PC-9 (cell line): ENCODE measurements at regions not wholly inside any gene's neighbourhood (a gene's known extent, or its start where the extent isn't known, plus 50 kb on each side); places are given as distances from the start of the nearest gene placed in this dataset.

Experiments used
- BruUV-seq: library from RNA; stranded (reverse); fragments of 400-500 nt; replicated peaks from 2 replicates; lab custom pipeline; 2021; lab: Mats Ljungman, UMichigan
- CTCF ChIA-PET: fragments of 300-600 bp; sonication (Branson Sonifier 250); formaldehyde crosslinking; loops from one replicate; lab custom pipeline; 2022; ENCODE audit warnings: antibody characterized with exemption; lab: Charles Lee
- POLR2A ChIA-PET: fragments of 300-600 bp; sonication (Branson Sonifier 250); formaldehyde crosslinking; loops from one replicate; lab custom pipeline; 2022; ENCODE audit warnings: antibody characterized with exemption; ENCODE audit not compliant: unreplicated experiment; lab: Charles Lee
- DNase-seq, 2 experiments: peaks; one replicate each; pipeline versions ENCODE4 v3.0.0 to v3.0.0-alpha.2; 2015 to 2022; ENCODE audit warnings: mixed read lengths in 1 of 2
- H2AFZ ChIP-seq: fragments of 200-600 bp; sonication (generic); 2 replicates; pipeline ENCODE4 v1.8.1; 2017; ENCODE audit warnings: antibody characterized with exemption
- H3F3A ChIP-seq: fragments of 200-600 bp; sonication (generic); 2 replicates; pipeline ENCODE4 v1.8.1; 2017; ENCODE audit warnings: antibody characterized with exemption, mild to moderate bottlenecking, low read depth; ENCODE audit not compliant: insufficient read depth
- H3K27ac ChIP-seq: fragments of 200-600 bp; sonication (generic); 2 replicates; pipeline ENCODE4 v1.6.1; 2016; ENCODE audit warnings: mixed run types
- H3K27me3 ChIP-seq: fragments of 200-600 bp; sonication (generic); 2 replicates; pipeline ENCODE4 v1.6.1; 2016; ENCODE audit warnings: low read depth, mixed run types; ENCODE audit not compliant: insufficient read depth
- H3K36me3 ChIP-seq: fragments of 200-600 bp; sonication (generic); 2 replicates; pipeline ENCODE4 v1.6.1; 2016; ENCODE audit warnings: low read depth, mixed run types
- H3K4me1 ChIP-seq: fragments of 200-600 bp; sonication (generic); replicated peaks from 2 replicates; pipeline ENCODE4 v1.6.1; 2016; ENCODE audit warnings: mixed run types; ENCODE audit not compliant: insufficient read depth
- H3K4me2 ChIP-seq: fragments of 200-600 bp; sonication (generic); 2 replicates; pipeline ENCODE4 v1.6.1; 2017; ENCODE audit warnings: mixed run types
- H3K4me3 ChIP-seq: fragments of 200-600 bp; sonication (generic); 2 replicates; pipeline ENCODE4 v1.6.1; 2016; ENCODE audit warnings: mixed run types
- H3K79me2 ChIP-seq: fragments of 200-600 bp; sonication (generic); 2 replicates; pipeline ENCODE4 v1.6.1; 2017; ENCODE audit warnings: low read depth, mixed run types
- H3K9me2 ChIP-seq: fragments of 200-600 bp; sonication (generic); 2 replicates; pipeline ENCODE4 v1.8.1; 2017; ENCODE audit warnings: mild to moderate bottlenecking; ENCODE audit not compliant: insufficient read depth
- H3K9me3 ChIP-seq: fragments of 200-600 bp; sonication (generic); 2 replicates; pipeline ENCODE4 v1.8.1; 2016; ENCODE audit warnings: low read depth; ENCODE audit not compliant: insufficient read depth
- H4K20me1 ChIP-seq: fragments of 200-600 bp; sonication (generic); 2 replicates; pipeline ENCODE4 v1.8.1; 2017; ENCODE audit not compliant: insufficient read depth
- EZH2 ChIP-seq: fragments of 200-600 bp; sonication (generic); IDR thresholded peaks from 2 replicates; pipeline ENCODE4 v1.8.0; 2017; ENCODE audit warnings: antibody characterized with exemption, low read depth
- intact Hi-C: fragments of 100-400 bp; cut with micrococcal nuclease; formaldehyde crosslinking; loops from one replicate; pipeline ENCODE4 v1.10.0; 2022; ENCODE audit not compliant: unreplicated experiment
- TF ChIP-seq, protein P1 (sequence below): fragments of 200-600 bp; sonication (generic); conservative IDR thresholded peaks from 2 replicates; pipeline ENCODE4 v1.6.1; 2017; ENCODE audit warnings: mixed run types, antibody characterized with exemption, mild to moderate bottlenecking, moderate library complexity

DNA sequence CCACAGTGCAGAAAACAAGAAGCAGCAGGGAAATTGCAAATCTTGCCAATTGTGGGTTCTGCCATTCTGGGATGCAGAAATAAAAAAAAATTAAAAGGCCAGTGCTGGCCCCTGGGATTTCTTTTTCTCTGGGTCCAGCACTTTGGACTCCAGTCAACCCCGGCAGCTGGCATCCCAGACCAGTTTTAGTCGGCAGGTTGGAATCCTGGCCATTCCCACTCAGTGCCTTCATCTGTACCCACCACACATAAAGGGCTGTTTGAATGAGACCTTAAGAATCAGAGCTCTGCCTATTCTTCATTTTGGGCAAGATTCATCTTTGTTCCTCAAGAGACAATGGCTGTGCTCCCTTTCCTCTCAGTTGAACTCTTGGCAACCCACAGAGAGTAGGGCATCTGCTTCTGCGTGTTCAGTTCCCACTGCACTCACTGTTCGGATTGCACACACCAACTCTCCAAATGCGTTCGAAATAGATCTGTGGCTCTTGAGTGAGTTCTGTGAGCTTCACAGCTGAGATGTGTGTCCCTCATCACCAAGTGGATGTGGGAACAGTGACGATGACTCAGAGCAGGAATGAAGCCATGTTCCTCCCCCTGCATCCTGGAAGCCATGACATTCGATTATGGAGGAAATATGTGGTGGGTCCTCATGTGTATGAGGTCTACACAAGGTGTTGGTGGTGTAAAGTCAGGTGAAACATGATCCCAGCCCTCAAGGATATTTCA is 63.0 kb upstream of the EGFR start:
- Histone ChIP-seq H4K20me1 (no peaks in the 10 kb centered on the region), H3K9me2 (peaks cover 6% of the 10 kb centered on the region; the same call in 1 of the 2 replicates), H3K27me3 (no peaks in the 10 kb centered on the region), H3K4me3 (no peak overlapping the region), H3K79me2 (no peaks in the 10 kb centered on the region), H3F3A (peaks cover 5% of the 10 kb centered on the region), H3K4me2 (no peak overlapping the region), H3K27ac (no peak overlapping the region), H3K36me3 (no peaks in the 10 kb centered on the region), H3K9me3 (peaks cover 15% of the 10 kb centered on the region), H2AFZ (no peak overlapping the region), H3K4me1 (peaks cover 5% of the 10 kb centered on the region)
- BruUV-seq, result no TSS peak
- TF ChIP-seq EZH2, result no peak
- TF ChIP-seq, protein P1, sequence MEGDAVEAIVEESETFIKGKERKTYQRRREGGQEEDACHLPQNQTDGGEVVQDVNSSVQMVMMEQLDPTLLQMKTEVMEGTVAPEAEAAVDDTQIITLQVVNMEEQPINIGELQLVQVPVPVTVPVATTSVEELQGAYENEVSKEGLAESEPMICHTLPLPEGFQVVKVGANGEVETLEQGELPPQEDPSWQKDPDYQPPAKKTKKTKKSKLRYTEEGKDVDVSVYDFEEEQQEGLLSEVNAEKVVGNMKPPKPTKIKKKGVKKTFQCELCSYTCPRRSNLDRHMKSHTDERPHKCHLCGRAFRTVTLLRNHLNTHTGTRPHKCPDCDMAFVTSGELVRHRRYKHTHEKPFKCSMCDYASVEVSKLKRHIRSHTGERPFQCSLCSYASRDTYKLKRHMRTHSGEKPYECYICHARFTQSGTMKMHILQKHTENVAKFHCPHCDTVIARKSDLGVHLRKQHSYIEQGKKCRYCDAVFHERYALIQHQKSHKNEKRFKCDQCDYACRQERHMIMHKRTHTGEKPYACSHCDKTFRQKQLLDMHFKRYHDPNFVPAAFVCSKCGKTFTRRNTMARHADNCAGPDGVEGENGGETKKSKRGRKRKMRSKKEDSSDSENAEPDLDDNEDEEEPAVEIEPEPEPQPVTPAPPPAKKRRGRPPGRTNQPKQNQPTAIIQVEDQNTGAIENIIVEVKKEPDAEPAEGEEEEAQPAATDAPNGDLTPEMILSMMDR, result no peak
- ChIA-PET CTCF (no interaction called here), POLR2A (interaction anchor here (0.6 kb wide), 1 partner anchor 69 kb away, joined by 3 read pairs; no protein-coding TSS in a partner anchor)
- DNase-seq, result no peak
- intact Hi-C loops, result no loop called here

DNA sequence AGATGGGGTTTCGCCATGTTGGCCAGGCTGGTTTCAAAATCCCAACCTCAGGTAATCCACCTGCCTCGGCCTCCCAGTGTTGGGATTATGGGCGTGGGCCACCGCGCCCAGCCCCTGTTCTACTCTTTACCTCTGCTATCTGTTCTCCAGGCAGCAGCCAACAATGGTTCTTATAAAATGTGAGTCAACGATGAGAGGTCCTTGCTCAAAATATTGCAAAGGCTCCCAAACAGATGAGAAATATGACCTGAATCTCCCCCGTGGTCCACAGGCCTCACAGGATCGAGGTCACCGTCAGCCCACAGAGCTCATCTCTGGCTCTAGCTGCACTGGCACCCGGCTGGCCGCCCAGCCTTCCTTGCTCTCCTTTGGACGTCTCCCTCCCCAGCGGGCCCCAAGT is 62.0 kb upstream of the EGFR start:
- Histone ChIP-seq H3K9me2 (peaks cover 6% of the 10 kb centered on the region; the same call in 1 of the 2 replicates), H3K79me2 (no peaks in the 10 kb centered on the region), H3K4me1 (peaks cover 15% of the 10 kb centered on the region), H3K36me3 (no peaks in the 10 kb centered on the region), H4K20me1 (no peaks in the 10 kb centered on the region), H2AFZ (no peak overlapping the region), H3K27me3 (no peaks in the 10 kb centered on the region), H3K9me3 (peaks cover 5% of the 10 kb centered on the region), H3K27ac (no peak overlapping the region), H3K4me3 (no peak overlapping the region), H3K4me2 (no peak overlapping the region), H3F3A (peaks cover 15% of the 10 kb centered on the region)
- DNase-seq, result no peak
- ChIA-PET CTCF (interaction anchor here (0.7 kb wide), 1 partner anchor 38 kb away, joined by 6 read pairs; no protein-coding TSS in a partner anchor), POLR2A (interaction anchor here (0.6 kb wide), 1 partner anchor 68 kb away, joined by 3 read pairs; no protein-coding TSS in a partner anchor)
- no peak for TF ChIP-seq EZH2
- TF ChIP-seq, protein P1, result no peak
- intact Hi-C loops, result no loop called here
- BruUV-seq, result no TSS peak

DNA sequence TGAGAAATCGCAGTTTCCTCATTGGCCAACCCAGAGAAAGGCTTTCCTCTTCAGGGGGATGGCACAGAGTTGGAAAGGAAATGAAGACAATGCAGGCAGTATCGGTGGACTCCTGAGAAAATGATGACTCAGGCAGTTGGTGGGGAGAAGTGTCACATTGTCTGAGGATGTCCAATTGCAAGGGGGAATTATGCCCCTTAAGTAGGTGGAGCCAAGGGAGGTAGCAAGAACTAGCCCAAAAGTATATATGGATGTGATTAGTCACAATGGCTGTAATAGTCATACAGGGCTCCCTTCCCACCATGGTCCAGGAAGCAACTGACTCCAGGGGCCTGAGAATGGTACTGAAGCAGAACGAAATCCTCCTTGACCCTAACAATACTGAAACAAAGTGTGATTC is 58.3 kb upstream of the EGFR start:
- no peaks in the 10 kb centered on the region; the same call in 1 of the 2 replicates for H3K9me2 ChIP-seq
- ChIA-PET POLR2A (no interaction called here), CTCF (interaction anchor here (0.6 kb wide), 1 partner anchor 15 kb away, joined by 3 read pairs; no protein-coding TSS in a partner anchor)
- H3K79me2 ChIP-seq, result no peaks in the 10 kb centered on the region
- no peak overlapping the region for H3K4me3 ChIP-seq
- no peak overlapping the region for H2AFZ ChIP-seq
- no TSS peak for BruUV-seq
- peaks cover 21% of the 10 kb centered on the region for H3F3A ChIP-seq
- H3K27ac ChIP-seq, result peak overlapping the region; percentile 71
- no peak for TF ChIP-seq EZH2
- TF ChIP-seq, protein P1, result no peak
- H3K27me3 ChIP-seq, result no peaks in the 10 kb centered on the region
- no peaks in the 10 kb centered on the region for H4K20me1 ChIP-seq
- peak in 1 of 2 experiments; percentile 78 for DNase-seq
- H3K4me1 ChIP-seq, result peaks cover 27% of the 10 kb centered on the region
- no peaks in the 10 kb centered on the region; the same call in 1 of the 2 replicates for H3K36me3 ChIP-seq
- intact Hi-C loops, result no loop called here
- H3K9me3 ChIP-seq, result peaks cover 12% of the 10 kb centered on the region
- H3K4me2 ChIP-seq, result peak overlapping the region; percentile 64
